A172 (cell line): ENCODE measurements at regions not wholly inside any gene's neighbourhood (a gene's known extent, or its start where the extent isn't known, plus 50 kb on each side); places are given as distances from the start of the nearest gene placed in this dataset.
A peak's percentile ranks its signal among the peaks of the same experiment; 100 is the strongest.

Experiments
- DNase-seq: peaks from one replicate; pipeline ENCODE4 v3.0.0-alpha.2; 2015; ENCODE audit warnings: low spot score

- DNase-seq: no peak
Observed at GRCh38 chr1:25081496-25081895, 150.8 kb downstream of the SYF2 start.

GRCh38 chr1:25080294-25081209 lies 150.5 kb upstream of the RUNX3 start:
- DNase-seq: no peak

- DNase-seq: no peak
Observed at GRCh38 chr1:25079048-25079447, 149.0 kb upstream of the RUNX3 start.

- DNase-seq: no peak
Observed at GRCh38 chr1:25074351-25075227, 144.5 kb upstream of the RUNX3 start.

- DNase-seq: no peak
Observed at GRCh38 chr1:25073640-25074270, 143.7 kb upstream of the RUNX3 start.

GRCh38 chr1:25072461-25072860 lies 142.4 kb upstream of the RUNX3 start:
- DNase-seq: no peak

- no peak for DNase-seq
Observed at GRCh38 chr1:25068829-25069228, 138.8 kb upstream of the RUNX3 start.

DNA sequence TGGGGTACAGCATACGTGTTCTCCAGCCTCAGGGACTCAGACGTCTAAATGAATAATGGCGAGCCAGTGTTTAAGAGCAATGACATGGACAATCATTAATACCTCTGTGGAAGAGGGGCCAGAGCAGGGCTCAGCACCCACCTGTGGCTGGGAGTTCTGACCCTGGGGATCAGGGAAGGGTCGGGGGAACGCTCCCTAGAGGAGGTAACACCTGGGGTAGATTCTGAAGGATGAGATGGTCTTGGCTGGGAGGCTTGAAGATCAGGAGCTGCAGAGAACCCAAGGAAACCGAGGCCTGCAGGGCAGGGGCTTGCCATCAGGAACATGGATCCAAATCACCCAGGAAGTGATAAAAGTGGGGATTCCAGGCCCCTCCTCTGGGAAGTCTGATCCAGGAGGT lies 138.2 kb upstream of the RUNX3 start:
- DNase-seq: no peak

GRCh38 chr1:25067518-25068251 lies 137.6 kb upstream of the RUNX3 start:
- no peak for DNase-seq

- DNase-seq: no peak
Observed at GRCh38 chr1:25066731-25067517, 136.8 kb upstream of the RUNX3 start.

- DNase-seq: peak; percentile 28
Observed at GRCh38 chr1:25066256-25066655, 136.2 kb upstream of the RUNX3 start.

DNA sequence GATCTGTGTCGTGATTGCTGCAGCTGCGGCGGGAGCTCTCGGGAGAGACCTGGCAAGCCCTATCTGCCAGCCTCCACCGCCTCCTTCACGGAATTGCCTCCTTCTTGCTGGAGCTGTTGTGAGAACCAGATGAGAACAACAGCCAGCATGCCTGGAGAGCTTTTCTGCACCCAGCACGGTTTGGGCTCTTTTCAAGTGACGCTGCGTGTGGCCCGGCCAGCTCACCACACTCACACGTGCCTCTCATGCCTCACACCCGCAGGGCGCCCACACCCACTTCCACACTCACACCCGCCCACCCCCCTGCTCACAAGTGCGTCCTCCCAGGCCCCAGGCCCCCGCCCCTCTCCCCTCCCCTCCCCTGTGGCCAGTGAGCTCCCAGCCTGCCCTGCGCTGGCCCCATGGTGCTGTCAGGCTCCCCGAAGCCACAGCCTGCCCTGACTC lies 135.7 kb upstream of the RUNX3 start:
- no peak for DNase-seq

DNA sequence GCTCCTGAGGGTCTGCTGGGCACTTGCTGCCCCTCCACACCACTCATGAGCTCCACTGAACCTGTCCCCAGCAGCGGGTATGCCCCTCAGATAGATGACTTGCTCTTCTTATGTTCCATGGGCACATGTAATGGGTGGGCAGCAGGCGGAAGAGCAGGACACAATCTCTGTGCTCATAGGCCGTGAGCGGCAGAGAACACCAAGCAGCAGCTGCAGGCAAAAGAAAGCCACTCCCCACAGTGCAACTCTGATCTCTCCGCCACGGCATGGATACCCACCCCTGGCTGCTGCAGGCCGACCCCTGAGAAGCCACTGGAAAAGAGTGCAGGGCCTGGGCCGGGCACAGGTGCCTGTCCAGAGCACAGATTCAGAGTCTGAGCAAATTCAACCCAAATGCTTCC lies 135.2 kb upstream of the RUNX3 start:
- no peak for DNase-seq

DNA sequence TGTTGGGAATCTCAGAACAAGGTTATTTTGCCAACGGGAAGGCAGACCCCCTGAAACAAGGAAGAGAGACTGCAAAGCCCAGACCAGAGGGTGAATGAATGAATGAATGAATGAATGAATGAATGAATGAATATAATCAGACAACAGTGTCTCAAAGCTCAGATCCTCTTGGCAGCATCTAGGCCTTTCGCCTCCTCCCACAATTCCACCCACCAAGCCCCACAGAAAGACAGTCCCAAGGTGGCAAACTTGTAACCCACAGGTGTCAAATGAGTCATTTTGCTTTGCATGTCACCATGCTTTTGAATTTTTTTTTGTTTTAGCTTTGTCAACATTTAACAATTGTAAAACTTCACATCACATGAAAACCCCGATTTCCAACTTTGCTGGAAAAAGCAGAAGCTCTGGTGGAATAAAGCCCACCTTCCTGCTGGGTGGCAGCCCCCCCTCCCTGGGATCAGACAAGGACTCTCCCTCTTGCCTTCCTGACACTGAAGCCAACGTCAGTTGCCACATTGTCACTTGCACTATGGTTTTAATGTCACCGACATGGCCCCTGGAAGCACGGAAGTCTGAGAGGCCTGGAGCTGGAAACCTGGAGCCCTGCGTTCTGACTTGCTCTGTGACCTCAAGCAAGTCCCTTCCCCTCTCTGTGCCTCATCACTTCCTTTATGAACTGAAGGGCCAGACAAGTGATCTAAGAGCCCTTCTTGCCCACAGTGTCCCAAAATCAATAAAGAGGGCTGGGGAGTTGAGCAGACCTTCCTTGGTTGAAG lies 134.6 kb upstream of the RUNX3 start:
- no peak for DNase-seq

GRCh38 chr1:25063591-25064416 lies 133.7 kb upstream of the RUNX3 start:
- peak; percentile 68 for DNase-seq

DNA sequence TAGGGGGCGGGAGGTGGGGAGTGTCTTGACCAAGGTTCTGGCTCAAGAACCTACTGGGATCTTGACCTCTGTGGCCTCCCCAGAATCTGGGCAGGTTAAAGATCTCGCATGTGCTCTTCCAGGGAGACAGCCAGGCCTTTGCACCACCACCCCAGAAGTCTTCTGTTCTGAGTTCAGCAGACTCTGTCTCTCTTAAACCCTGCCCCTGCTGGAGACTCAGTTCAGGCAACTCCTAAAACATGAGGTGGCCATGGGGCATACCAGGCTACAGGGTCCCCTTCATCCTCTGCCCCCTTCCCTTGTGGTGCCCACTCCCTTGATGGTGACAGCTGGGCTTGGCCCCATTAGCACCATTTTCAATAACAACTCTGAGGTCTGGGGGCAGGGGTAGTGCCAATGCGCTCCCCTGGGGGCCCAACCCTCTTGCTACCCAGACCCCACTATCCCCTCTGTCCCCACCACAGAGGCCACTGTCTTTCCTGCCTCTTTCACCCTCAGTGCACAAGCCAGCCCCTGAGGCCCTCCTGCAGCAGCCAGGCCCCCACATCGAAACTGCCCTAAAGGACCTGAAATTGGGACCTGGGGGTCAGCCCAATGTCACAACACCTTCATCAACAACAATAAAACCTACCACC lies 132.7 kb upstream of the RUNX3 start:
- DNase-seq: no peak

DNA sequence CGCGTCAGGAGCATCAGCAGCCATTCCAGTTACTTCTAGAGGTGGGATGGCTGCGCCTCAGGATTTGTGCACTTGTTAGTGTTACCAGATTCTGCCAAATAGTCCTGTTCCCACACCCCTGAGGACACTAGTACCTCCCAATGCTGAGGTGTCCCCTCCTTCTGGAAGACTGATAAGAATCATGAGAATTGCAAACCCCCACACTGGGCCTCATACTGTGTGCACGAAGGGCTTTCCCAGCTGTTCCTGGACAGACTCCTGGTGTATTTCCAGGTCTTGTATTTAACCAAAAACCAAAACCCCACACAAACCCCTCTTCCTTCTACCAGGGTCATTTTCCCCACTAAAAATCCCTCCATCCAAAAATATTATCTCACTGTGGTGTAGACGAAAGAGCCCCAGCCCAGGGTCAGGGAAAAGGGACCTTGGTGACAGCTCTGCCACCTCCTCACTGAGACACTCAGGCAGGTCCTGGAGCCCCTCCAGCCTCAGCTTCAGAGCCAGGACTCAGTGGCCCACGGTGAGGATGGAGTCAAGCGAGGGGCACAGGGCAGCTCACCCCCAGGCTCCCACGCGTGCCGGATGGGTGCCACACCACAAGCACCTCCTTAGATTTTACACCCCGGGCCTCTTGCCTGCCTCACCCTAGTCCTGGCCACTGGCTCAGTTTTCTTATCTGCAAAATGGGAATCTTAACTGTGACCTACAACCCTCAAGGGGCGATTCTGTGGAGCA lies 131.4 kb upstream of the RUNX3 start:
- DNase-seq: no peak

GRCh38 chr1:25057188-25057587 lies 127.1 kb upstream of the RUNX3 start:
- no peak for DNase-seq
